GM12878 (cell line): ENCODE measurements at regions not wholly inside any gene's neighbourhood (a gene's known extent, or its start where the extent isn't known, plus 50 kb on each side); places are given as distances from the start of the nearest gene placed in this dataset.

Experiments used
- CBFB ChIP-seq: IDR thresholded peaks from 2 replicates; pipeline ENCODE4 v1.6.1; 2016; ENCODE audit warnings: antibody characterized with exemption, low read depth
- CHD2 ChIP-seq: IDR thresholded peaks from 2 replicates; pipeline ENCODE4 v1.6.1; 2011; ENCODE audit warnings: low read depth, low read length, improper control_type of control experiment, borderline replicate concordance
- CTCF ChIP-seq, 3 experiments: IDR thresholded peaks in 2 of 3; conservative IDR thresholded peaks in 1 of 3; 2 replicates each; pipeline ENCODE4 v1.5.1; 2011; ENCODE audit warnings: low read depth in 3 of 3, low read length in 3 of 3, mild to moderate bottlenecking in 3 of 3, control low read depth in 2 of 3, moderate library complexity in 2 of 3, inconsistent platforms in 1 of 3, mixed read lengths in 1 of 3; ENCODE audit not compliant: control insufficient read depth in 2 of 3, insufficient read depth in 1 of 3; ENCODE audit errors: extremely low read depth in 1 of 3
- EP300 ChIP-seq, 2 experiments: fragments of 150-350 bp in 1 of 2; IDR thresholded peaks; 2 replicates each; pipeline ENCODE4 v1.6.1; 2011 to 2012; ENCODE audit warnings: low read depth in 2 of 2, low read length in 2 of 2, borderline replicate concordance in 1 of 2, improper control_type of control experiment in 1 of 2, inconsistent platforms in 1 of 2; ENCODE audit not compliant: control insufficient read depth in 1 of 2
- EZH2 ChIP-seq: IDR thresholded peaks from 2 replicates; pipeline ENCODE4 v1.6.1; 2012; ENCODE audit warnings: low read depth, mild to moderate bottlenecking, control low read depth, inconsistent platforms, low read length, borderline replicate concordance; ENCODE audit not compliant: control insufficient read depth
- NFYB ChIP-seq: IDR thresholded peaks from 2 replicates; pipeline ENCODE4 v1.6.1; 2011; ENCODE audit warnings: low read depth, mild to moderate bottlenecking, low read length, improper control_type of control experiment, moderate library complexity; ENCODE audit not compliant: insufficient read depth
- TF ChIP-seq, protein P1 (sequence below): fragments of 450-650 bp; IDR thresholded peaks from 2 replicates; pipeline ENCODE4 v1.6.1; 2017; ENCODE audit warnings: antibody characterized with exemption, mild to moderate bottlenecking, moderate library complexity
- TF ChIP-seq, protein P2 (sequence below): IDR thresholded peaks from 2 replicates; pipeline ENCODE4 v1.6.1; 2012; ENCODE audit warnings: low read depth, low read length, improper control_type of control experiment

DNA sequence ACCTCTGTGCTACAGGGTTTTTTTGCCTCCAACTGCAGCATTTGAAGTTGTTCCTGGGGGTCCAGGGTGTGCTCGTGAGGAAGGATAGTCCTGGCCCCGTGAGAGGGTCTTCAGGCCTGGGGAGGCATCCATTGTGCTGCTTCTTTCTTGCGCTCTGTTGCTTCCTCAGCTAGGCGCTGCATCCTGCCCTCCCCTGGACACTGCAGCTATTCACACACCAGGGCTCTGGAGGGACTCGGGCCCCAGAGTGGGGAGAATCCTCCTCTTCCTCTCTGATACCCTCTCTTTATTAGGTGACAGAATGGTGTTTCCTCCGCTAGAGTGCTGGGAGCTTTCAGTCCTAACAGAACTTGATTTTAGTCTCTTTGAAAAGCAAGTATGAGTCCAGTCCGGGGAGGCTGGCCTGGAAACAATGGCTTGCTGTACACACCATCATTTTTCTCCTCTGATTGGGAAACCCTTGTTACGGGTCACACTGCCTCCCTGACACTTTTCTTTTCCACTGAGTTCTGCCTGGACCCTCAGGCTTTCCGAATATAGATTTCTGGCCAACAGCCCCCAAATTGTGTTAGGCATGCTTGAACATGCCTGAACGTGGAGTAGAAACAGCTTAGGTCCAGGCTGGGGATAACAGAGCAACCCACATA lies 81.4 kb upstream of the ELAC2 start:
- no peak for TF ChIP-seq EP300 (IDR thresholded peaks at IDR 0.05; ENCODE audit: borderline replicate concordance in 1 of 2, control insufficient read depth in 1 of 2, low read depth in 2 of 2, low read length in 2 of 2)
- TF ChIP-seq CTCF (IDR thresholded peaks at IDR 0.05 in 2 of 3, conservative IDR thresholded peaks at IDR 0.05 in 1 of 3; ENCODE audit: control insufficient read depth in 2 of 3, extremely low read depth in 1 of 3, insufficient read depth in 1 of 3, low read depth in 3 of 3, low read length in 3 of 3), result no peak
- no peak for TF ChIP-seq EZH2
- no peak for TF ChIP-seq CHD2
- TF ChIP-seq, protein P1, sequence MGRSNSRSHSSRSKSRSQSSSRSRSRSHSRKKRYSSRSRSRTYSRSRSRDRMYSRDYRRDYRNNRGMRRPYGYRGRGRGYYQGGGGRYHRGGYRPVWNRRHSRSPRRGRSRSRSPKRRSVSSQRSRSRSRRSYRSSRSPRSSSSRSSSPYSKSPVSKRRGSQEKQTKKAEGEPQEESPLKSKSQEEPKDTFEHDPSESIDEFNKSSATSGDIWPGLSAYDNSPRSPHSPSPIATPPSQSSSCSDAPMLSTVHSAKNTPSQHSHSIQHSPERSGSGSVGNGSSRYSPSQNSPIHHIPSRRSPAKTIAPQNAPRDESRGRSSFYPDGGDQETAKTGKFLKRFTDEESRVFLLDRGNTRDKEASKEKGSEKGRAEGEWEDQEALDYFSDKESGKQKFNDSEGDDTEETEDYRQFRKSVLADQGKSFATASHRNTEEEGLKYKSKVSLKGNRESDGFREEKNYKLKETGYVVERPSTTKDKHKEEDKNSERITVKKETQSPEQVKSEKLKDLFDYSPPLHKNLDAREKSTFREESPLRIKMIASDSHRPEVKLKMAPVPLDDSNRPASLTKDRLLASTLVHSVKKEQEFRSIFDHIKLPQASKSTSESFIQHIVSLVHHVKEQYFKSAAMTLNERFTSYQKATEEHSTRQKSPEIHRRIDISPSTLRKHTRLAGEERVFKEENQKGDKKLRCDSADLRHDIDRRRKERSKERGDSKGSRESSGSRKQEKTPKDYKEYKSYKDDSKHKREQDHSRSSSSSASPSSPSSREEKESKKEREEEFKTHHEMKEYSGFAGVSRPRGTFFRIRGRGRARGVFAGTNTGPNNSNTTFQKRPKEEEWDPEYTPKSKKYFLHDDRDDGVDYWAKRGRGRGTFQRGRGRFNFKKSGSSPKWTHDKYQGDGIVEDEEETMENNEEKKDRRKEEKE, result no peak
- TF ChIP-seq CBFB, result no peak
- TF ChIP-seq, protein P2, sequence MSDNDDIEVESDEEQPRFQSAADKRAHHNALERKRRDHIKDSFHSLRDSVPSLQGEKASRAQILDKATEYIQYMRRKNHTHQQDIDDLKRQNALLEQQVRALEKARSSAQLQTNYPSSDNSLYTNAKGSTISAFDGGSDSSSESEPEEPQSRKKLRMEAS, result no peak
- no peak for TF ChIP-seq NFYB
